ENCODE measurements at regions not wholly inside any gene's neighbourhood (a gene's known extent, or its start where the extent isn't known, plus 50 kb on each side); places are given as distances from the start of the nearest gene placed in this dataset.

DNA sequence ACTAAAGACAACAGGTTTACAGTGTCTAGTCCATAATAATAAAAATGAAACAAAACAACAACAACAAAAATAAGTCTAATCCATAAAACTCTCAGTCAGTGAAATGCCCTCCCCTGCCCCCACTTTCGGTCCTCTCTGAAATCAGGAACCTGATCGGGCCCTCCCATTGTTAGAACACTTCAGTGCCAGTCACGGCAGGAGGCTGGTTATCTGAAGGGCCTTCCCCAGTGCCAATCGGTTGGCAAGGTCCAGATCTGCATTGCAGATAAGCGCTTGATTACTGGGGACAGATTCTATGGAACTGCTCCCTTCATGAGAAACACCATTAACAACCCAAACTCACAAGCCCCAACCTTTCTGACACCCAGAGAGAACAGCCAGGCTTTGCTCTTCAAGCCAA lies 72.2 kb upstream of the EEPD1 start:
- Histone ChIP-seq H3K4me3 (ENCODE audit: low read depth, low read length) (no peak overlapping the region), H3K27me3 (ENCODE audit: control insufficient read depth, insufficient read depth, low read length) (0 out of 2 replicates have a peak, but pooled peaks cover 2% of the 10 kb centered on the region), H3K36me3 (ENCODE audit: control insufficient read depth, insufficient read depth, low read length) (no peaks in the 10 kb centered on the region)
- no peak for DNase-seq (ENCODE audit: low read depth)
- TF ChIP-seq, protein P1, sequence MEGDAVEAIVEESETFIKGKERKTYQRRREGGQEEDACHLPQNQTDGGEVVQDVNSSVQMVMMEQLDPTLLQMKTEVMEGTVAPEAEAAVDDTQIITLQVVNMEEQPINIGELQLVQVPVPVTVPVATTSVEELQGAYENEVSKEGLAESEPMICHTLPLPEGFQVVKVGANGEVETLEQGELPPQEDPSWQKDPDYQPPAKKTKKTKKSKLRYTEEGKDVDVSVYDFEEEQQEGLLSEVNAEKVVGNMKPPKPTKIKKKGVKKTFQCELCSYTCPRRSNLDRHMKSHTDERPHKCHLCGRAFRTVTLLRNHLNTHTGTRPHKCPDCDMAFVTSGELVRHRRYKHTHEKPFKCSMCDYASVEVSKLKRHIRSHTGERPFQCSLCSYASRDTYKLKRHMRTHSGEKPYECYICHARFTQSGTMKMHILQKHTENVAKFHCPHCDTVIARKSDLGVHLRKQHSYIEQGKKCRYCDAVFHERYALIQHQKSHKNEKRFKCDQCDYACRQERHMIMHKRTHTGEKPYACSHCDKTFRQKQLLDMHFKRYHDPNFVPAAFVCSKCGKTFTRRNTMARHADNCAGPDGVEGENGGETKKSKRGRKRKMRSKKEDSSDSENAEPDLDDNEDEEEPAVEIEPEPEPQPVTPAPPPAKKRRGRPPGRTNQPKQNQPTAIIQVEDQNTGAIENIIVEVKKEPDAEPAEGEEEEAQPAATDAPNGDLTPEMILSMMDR (IDR thresholded peaks at IDR 0.05; ENCODE audit: insufficient read depth, low read depth, low read length): no peak
- POLR2A ChIA-PET: no interaction called here
- CTCF ChIA-PET: interaction anchor here (0.9 kb wide), 1 partner anchor 44 kb away, joined by 3 read pairs; no protein-coding TSS in a partner anchor

DNA sequence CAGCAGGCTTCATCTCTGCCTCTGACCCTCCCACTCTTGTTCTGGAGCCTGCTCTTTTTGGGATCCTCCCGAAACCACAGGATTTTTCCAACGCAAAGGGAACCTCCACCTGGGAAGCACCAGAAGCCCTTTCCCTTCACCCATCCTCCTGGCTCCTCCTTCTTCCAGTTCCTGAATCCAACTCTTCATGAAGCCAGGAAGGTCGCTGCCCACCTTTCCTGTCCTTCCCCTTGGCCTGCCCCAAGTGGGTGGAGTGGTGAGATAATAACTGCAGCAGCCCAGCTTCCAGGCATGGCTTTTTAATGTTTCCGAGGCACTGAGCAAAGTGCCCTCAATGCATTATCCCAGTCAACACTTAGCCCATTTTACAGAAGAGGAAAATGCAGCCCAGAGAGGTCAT lies 70.8 kb upstream of the EEPD1 start:
- TF ChIP-seq, protein P1 (IDR thresholded peaks at IDR 0.05; ENCODE audit: insufficient read depth, low read depth, low read length): no peak
- ChIA-PET POLR2A (no interaction called here), CTCF (interaction anchor here (1.1 kb wide), 1 partner anchor 12 kb away, joined by 6 read pairs; no protein-coding TSS in a partner anchor)
- Histone ChIP-seq H3K27me3 (ENCODE audit: control insufficient read depth, insufficient read depth, low read length) (0 out of 2 replicates have a peak, but pooled peaks cover 2% of the 10 kb centered on the region), H3K36me3 (ENCODE audit: control insufficient read depth, insufficient read depth, low read length) (no peaks in the 10 kb centered on the region), H3K4me3 (ENCODE audit: low read depth, low read length) (no peak overlapping the region)
- no peak for DNase-seq (ENCODE audit: low read depth)

DNA sequence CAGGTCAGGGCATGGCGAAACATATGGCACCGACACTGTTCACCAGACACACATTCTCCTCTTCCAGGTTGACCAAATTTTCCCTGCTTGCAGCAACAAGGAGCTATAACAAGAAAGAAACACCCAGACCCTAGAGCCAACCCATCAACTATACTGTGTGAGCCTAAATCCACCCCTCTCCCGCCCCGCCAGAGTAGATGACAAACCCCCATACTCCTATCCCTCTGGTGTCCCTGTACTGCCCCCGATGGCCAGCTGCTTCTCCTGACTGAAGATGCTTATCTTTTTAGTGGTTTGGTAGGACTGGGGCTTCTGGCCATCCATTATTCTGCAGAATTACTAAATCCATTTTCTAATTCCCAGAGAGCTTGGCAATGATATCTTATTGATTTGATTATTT lies 70.1 kb upstream of the EEPD1 start:
- H3K36me3 ChIP-seq (ENCODE audit: control insufficient read depth, insufficient read depth, low read length): no peaks in the 10 kb centered on the region
- no peak overlapping the region for H3K4me3 ChIP-seq (ENCODE audit: low read depth, low read length)
- 0 out of 2 replicates have a peak, but pooled peaks cover 2% of the 10 kb centered on the region for H3K27me3 ChIP-seq (ENCODE audit: control insufficient read depth, insufficient read depth, low read length)
- ChIA-PET CTCF (interaction anchor here (0.8 to 1.1 kb wide), 2 partner anchors 12 to 21 kb away, joined by 3 to 6 read pairs; no protein-coding TSS in a partner anchor), POLR2A (no interaction called here)
- DNase-seq (ENCODE audit: low read depth): no peak
- TF ChIP-seq, protein P1 (IDR thresholded peaks at IDR 0.05; ENCODE audit: insufficient read depth, low read depth, low read length): 0 out of 2 replicates have a peak, but pooled peaks have one; percentile 12

DNA sequence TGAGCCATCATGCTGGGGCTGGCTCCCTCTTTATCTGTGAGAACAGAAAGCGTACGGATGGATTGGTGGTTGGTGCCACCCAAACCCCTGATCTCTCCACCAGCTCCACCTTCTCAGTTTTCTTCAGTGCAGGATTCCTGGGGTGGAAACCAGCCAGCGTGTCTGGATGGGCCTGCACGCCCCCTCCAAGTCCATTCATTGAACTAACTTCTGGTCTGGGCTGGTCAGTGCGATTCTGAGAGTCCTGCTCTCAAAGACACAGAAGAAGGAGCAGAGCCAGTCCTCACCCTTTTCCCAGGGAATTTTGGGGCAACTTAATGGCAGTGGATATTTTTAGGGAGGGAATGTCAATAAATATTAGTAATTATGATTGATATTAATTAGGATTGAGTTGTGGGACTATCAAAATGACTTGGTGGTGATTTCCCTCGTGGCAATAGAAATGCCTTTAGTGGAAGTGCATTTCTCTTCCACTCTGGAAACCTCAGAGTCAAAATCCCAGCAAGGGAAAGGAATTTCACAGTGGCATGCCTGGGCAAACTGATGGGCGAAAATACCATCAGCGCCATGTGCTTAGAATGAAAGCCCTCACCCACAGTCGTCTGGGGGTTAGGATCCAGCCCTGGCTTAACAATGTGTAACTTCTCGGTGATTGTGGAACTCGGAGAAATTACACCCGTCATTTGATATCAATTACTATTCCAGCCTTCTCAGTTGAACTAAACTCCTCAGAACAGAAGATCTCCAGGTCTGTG lies 69.3 kb upstream of the EEPD1 start:
- ChIA-PET CTCF (interaction anchor here (0.7 to 1.1 kb wide), 3 partner anchors 13 to 207 kb away, joined by 3 to 6 read pairs (median 3); no protein-coding TSS in a partner anchor), POLR2A (no interaction called here)
- 0 out of 2 replicates have a peak, but pooled peaks cover 2% of the 10 kb centered on the region for H3K27me3 ChIP-seq (ENCODE audit: control insufficient read depth, insufficient read depth, low read length)
- TF ChIP-seq, protein P1 (IDR thresholded peaks at IDR 0.05; ENCODE audit: insufficient read depth, low read depth, low read length): no peak
- DNase-seq (ENCODE audit: low read depth): no peak
- no peak overlapping the region for H3K4me3 ChIP-seq (ENCODE audit: low read depth, low read length)
- H3K36me3 ChIP-seq (ENCODE audit: control insufficient read depth, insufficient read depth, low read length): no peaks in the 10 kb centered on the region

DNA sequence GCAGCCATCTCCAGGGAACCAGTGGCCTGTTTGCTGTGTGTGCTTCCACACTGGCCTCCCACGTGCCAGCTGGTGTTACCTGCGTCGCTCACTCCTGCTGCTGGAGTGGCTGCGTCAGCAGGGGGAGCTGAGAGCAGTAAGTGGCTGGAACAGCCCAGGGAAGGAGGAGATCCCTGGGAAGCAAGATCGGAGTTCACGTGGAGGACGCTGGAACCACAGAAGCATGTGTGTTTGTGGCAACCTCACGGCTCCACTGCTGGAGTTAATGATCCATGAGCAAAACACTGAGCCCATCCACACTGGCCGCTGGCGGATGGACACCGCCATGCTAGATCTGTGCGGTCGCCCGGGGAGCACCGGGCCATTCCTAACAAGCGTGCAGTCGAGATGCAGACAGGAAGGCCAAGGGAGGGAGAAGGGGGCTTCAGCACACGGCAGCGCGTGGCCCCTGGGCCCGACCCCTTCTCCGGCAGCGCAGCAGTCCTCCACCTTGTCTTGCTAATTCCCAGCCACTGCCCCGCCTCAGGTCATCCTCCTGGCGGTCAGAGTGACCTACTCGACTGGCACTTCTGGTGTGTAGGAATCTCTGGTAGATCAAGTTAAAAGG lies 68.5 kb upstream of the EEPD1 start:
- ChIA-PET CTCF (interaction anchor here (0.7 kb wide), 1 partner anchor 206 kb away, joined by 3 read pairs; no protein-coding TSS in a partner anchor), POLR2A (no interaction called here)
- Histone ChIP-seq H3K36me3 (ENCODE audit: control insufficient read depth, insufficient read depth, low read length) (no peaks in the 10 kb centered on the region), H3K4me3 (ENCODE audit: low read depth, low read length) (no peak overlapping the region), H3K27me3 (ENCODE audit: control insufficient read depth, insufficient read depth, low read length) (0 out of 2 replicates have a peak, but pooled peaks cover 2% of the 10 kb centered on the region)
- DNase-seq (ENCODE audit: low read depth): peak; percentile 14
- TF ChIP-seq, protein P1 (IDR thresholded peaks at IDR 0.05; ENCODE audit: insufficient read depth, low read depth, low read length): peak; percentile 52

Data from BJ (cell line).